Stomach (tissue), 4 donors: ENCODE measurements at regions not wholly inside any gene's neighbourhood (a gene's known extent, or its start where the extent isn't known, plus 50 kb on each side); places are given as distances from the start of the nearest gene placed in this dataset.
"Not testable (repeated sequence)": the region's sequence is repeated elsewhere in the genome, so short reads cannot be mapped to it uniquely, and the experiment has no call there.

Experiments
- EP300 ChIP-seq: sonication (generic); formaldehyde crosslinking; IDR thresholded peaks from one replicate; pipeline ENCODE4 v1.6.1; 2017; ENCODE audit warnings: antibody characterized with exemption
- POLR2A ChIP-seq, 4 donors: fragments of 450-650 bp; IDR thresholded peaks; one replicate each; pipeline ENCODE4 v1.6.1; 2016; ENCODE audit warnings: antibody characterized with exemption in 4 of 4, control low read depth in 2 of 4, mild to moderate bottlenecking in 1 of 4, moderate library complexity in 1 of 4
- POLR2AphosphoS5 ChIP-seq, 3 donors: sonication (generic); formaldehyde crosslinking; IDR thresholded peaks; one replicate each; pipeline ENCODE4 v1.6.1; 2016; ENCODE audit warnings: antibody characterized with exemption in 3 of 3
- TF ChIP-seq, protein P1 (sequence below), 7 experiments: fragments of 450-650 bp in 4 of 7; fragments of 200-600 bp in 3 of 7; sonication (generic) in 3 of 7; IDR thresholded peaks; one replicate each; pipeline ENCODE4 v1.5.1; 2016 to 2019; ENCODE audit warnings: antibody characterized with exemption in 7 of 7, control low read depth in 2 of 7, mild to moderate bottlenecking in 1 of 7

DNA sequence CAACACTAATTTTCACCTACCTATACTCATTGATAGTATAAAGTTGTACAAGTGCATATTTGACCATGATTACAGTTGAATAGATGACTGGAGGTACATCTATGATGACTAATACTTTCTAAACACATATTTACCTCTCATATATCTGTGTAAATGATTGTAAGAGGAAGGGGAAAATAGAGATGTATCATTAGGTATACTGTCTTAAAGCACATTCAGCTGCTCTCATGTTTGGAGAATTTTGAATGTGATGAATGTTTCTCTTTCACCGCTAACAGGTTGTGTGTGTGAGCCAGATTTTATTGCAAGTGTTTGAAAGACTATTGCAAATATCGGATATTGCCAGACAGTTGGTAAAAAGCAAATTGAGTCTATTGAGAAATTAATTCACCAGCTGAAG, 66.2 kb upstream of the GOLGA8M start:
- TF ChIP-seq, protein P1, sequence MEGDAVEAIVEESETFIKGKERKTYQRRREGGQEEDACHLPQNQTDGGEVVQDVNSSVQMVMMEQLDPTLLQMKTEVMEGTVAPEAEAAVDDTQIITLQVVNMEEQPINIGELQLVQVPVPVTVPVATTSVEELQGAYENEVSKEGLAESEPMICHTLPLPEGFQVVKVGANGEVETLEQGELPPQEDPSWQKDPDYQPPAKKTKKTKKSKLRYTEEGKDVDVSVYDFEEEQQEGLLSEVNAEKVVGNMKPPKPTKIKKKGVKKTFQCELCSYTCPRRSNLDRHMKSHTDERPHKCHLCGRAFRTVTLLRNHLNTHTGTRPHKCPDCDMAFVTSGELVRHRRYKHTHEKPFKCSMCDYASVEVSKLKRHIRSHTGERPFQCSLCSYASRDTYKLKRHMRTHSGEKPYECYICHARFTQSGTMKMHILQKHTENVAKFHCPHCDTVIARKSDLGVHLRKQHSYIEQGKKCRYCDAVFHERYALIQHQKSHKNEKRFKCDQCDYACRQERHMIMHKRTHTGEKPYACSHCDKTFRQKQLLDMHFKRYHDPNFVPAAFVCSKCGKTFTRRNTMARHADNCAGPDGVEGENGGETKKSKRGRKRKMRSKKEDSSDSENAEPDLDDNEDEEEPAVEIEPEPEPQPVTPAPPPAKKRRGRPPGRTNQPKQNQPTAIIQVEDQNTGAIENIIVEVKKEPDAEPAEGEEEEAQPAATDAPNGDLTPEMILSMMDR (IDR thresholded peaks at IDR 0.05) = not testable (repeated sequence)
- not testable (repeated sequence) for TF ChIP-seq POLR2AphosphoS5 (IDR thresholded peaks at IDR 0.05); POLR2A (IDR thresholded peaks at IDR 0.05); EP300
